Lower lobe of right lung (tissue), 2 donors: ENCODE measurements at regions not wholly inside any gene's neighbourhood (a gene's known extent, or its start where the extent isn't known, plus 50 kb on each side); places are given as distances from the start of the nearest gene placed in this dataset.

Source experiments
- ATAC-seq, 2 donors: fragments of 200-7000 bp; cut with Tn5 transposase; one replicate each; pipeline ENCODE4 v1.9.1; 2020 to 2022; ENCODE audit warnings: mild to moderate bottlenecking in 2 of 2, moderate library complexity in 2 of 2
- DNase-seq: peaks from one replicate; pipeline ENCODE4 v3.0.0-alpha.2; 2020
- H3K27ac ChIP-seq: fragments of 200-600 bp; one replicate; pipeline ENCODE4 v1.8.0; 2022
- H3K27me3 ChIP-seq: fragments of 200-600 bp; one replicate; pipeline ENCODE4 v1.8.0; 2022; ENCODE audit warnings: low read depth
- H3K36me3 ChIP-seq: fragments of 200-600 bp; one replicate; pipeline ENCODE4 v1.8.0; 2022; ENCODE audit warnings: mild to moderate bottlenecking
- H3K4me1 ChIP-seq: fragments of 200-600 bp; one replicate; pipeline ENCODE4 v1.8.0; 2022
- H3K4me3 ChIP-seq: fragments of 200-600 bp; one replicate; pipeline ENCODE4 v1.8.0; 2022; ENCODE audit warnings: mild to moderate bottlenecking
- H3K9me3 ChIP-seq: fragments of 200-600 bp; one replicate; pipeline ENCODE4 v1.8.0; 2022
- intact Hi-C: fragments of 100-400 bp; cut with DNase I; formaldehyde crosslinking; loops from one replicate; pipeline ENCODE4 v1.11.0; 2022
- TF ChIP-seq, protein P1 (sequence below): fragments of 200-600 bp; IDR thresholded peaks from one replicate; pipeline ENCODE4 v1.8.0; 2022; ENCODE audit warnings: antibody characterized with exemption, mild to moderate bottlenecking
- donor health status: DM: no; HTN: yes; CAD: no; lungs with severe emphysema.

DNA sequence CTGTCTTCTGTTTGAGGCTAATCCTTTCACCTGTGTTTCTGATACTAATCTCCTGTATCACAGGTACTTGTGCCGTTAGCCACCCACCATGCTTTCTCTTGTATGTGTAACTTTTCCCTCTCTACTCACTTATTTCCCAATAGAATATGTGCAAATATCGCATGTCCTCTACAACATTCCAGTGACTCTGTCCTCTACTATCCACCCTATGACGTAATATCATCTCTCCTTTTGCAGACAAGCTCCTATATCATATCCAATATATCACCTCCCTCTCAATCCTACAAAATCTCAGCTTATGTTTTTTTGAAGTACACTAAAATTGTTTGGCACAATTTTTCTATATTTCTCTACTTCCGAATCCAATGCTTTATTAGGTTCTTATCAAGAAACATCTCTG, 232.6 kb upstream of the LRFN5 start:
- H3K27me3 ChIP-seq: no peaks in the 10 kb centered on the region
- no peaks in the 10 kb centered on the region for H3K36me3 ChIP-seq
- intact Hi-C loops: no loop called here
- ATAC-seq (no peak), DNase-seq (no peak)
- H3K4me1 ChIP-seq: no peaks in the 10 kb centered on the region
- H3K4me3 ChIP-seq: no peak overlapping the region
- TF ChIP-seq, protein P1, sequence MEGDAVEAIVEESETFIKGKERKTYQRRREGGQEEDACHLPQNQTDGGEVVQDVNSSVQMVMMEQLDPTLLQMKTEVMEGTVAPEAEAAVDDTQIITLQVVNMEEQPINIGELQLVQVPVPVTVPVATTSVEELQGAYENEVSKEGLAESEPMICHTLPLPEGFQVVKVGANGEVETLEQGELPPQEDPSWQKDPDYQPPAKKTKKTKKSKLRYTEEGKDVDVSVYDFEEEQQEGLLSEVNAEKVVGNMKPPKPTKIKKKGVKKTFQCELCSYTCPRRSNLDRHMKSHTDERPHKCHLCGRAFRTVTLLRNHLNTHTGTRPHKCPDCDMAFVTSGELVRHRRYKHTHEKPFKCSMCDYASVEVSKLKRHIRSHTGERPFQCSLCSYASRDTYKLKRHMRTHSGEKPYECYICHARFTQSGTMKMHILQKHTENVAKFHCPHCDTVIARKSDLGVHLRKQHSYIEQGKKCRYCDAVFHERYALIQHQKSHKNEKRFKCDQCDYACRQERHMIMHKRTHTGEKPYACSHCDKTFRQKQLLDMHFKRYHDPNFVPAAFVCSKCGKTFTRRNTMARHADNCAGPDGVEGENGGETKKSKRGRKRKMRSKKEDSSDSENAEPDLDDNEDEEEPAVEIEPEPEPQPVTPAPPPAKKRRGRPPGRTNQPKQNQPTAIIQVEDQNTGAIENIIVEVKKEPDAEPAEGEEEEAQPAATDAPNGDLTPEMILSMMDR: no peak
- H3K27ac ChIP-seq: no peak overlapping the region
- no peaks in the 10 kb centered on the region for H3K9me3 ChIP-seq

DNA sequence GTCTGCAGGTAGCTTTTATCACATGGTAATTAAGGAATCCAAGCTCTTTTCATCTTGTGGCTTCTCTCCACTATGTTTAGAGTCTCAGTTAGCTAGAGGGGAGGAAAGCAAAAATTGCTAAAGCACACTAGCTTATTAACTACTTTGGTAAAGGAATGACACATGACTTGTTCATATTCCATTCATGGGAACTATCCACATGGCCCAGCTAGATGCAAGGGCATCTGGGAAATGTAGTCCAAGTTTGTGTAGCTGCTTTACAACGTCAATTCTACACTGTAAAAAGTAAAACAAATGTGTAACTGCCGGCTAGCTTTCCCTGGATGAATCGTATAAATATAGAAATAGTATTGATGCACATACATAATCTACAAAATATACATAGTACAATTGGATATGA, 244.5 kb upstream of the LRFN5 start:
- TF ChIP-seq, protein P1: no peak
- no peaks in the 10 kb centered on the region for H3K9me3 ChIP-seq
- no peaks in the 10 kb centered on the region for H3K4me1 ChIP-seq
- no peaks in the 10 kb centered on the region for H3K27me3 ChIP-seq
- H3K4me3 ChIP-seq: no peak overlapping the region
- no peak overlapping the region for H3K27ac ChIP-seq
- no peak for ATAC-seq
- DNase-seq: no peak
- H3K36me3 ChIP-seq: no peaks in the 10 kb centered on the region
- intact Hi-C loops: no loop called here

GRCh38 chr14:41360126-41360525, 246.6 kb upstream of the LRFN5 start:
- Histone ChIP-seq H3K27ac (no peak overlapping the region), H3K4me3 (no peak overlapping the region), H3K4me1 (no peaks in the 10 kb centered on the region), H3K27me3 (no peaks in the 10 kb centered on the region), H3K9me3 (no peaks in the 10 kb centered on the region), H3K36me3 (no peaks in the 10 kb centered on the region)
- no peak for ATAC-seq
- TF ChIP-seq, protein P1: no peak
- no peak for DNase-seq
- intact Hi-C loops: no loop called here

DNA sequence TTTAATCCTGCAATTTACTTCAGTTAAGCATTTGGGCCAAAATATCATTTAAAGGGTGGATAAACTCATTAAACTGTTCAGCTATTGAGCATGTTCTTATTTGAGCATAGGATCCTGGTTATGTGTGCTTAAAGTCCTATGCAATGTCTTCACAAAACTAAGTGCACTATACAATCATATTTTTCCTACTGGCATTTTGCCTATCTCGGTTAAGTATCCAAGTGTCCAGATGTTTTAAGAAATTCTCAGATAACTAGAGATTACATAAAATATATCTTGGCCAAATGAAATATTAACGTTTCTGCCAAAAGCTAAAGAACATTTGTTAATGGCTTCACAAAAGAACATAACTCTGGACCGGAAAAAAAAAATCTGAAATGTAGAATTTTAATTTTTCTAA, 250.8 kb upstream of the LRFN5 start:
- intact Hi-C loops: no loop called here
- Histone ChIP-seq H3K27me3 (no peaks in the 10 kb centered on the region), H3K36me3 (no peaks in the 10 kb centered on the region), H3K27ac (no peak overlapping the region), H3K4me1 (no peaks in the 10 kb centered on the region), H3K4me3 (no peak overlapping the region), H3K9me3 (no peaks in the 10 kb centered on the region)
- ATAC-seq: no peak
- no peak for DNase-seq
- TF ChIP-seq, protein P1: no peak

GRCh38 chr14:41350476-41350875, 256.2 kb upstream of the LRFN5 start:
- intact Hi-C loops: no loop called here
- no peak for ATAC-seq
- DNase-seq: no peak
- H3K27ac ChIP-seq: no peak overlapping the region
- TF ChIP-seq, protein P1: no peak
- no peaks in the 10 kb centered on the region for H3K4me1 ChIP-seq
- no peaks in the 10 kb centered on the region for H3K27me3 ChIP-seq
- no peaks in the 10 kb centered on the region for H3K9me3 ChIP-seq
- H3K4me3 ChIP-seq: no peak overlapping the region
- H3K36me3 ChIP-seq: no peaks in the 10 kb centered on the region
